ENCODE measurements at regions not wholly inside any gene's neighbourhood (a gene's known extent, or its start where the extent isn't known, plus 50 kb on each side); places are given as distances from the start of the nearest gene placed in this dataset.

DNA sequence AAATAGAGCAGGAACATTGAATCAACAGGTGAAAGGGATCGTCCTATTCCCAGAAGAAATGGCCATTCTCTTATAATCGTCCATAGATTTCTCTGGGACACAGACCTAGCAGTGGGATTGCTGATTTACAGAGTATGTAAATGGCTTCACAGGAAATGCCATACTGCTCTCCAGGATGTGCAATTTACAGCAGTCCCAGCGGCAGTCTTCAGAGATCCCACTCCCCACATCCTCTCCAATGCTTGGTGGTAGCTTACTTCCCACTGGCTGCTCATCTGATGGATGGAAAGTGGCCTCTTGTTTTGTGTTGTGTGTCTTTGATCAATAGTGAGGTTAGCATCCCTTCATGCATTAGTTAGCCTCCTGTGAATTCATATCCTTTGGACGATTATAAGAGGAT, 58.1 kb upstream of the PRMT8 start:
- TF ChIP-seq STAT1 (IDR thresholded peaks at IDR 0.05; ENCODE audit: unreplicated experiment) (no peak), EZH2 (IDR thresholded peaks at IDR 0.05; ENCODE audit: low read depth, unreplicated experiment) (no peak), POLR2AphosphoS5 (IDR thresholded peaks at IDR 0.05; ENCODE audit: low read depth) (no peak), CREB1 (CRISPR knock-in tag; IDR thresholded peaks at IDR 0.05; ENCODE audit: low read depth) (no peak), ZNF114 (CRISPR knock-in tag; IDR thresholded peaks at IDR 0.05) (no peak), EZH2phosphoT487 (IDR thresholded peaks at IDR 0.05; ENCODE audit: unreplicated experiment) (no peak), JUNB (IDR thresholded peaks at IDR 0.05; ENCODE audit: unreplicated experiment) (no peak)
- TF ChIP-seq, protein P1, sequence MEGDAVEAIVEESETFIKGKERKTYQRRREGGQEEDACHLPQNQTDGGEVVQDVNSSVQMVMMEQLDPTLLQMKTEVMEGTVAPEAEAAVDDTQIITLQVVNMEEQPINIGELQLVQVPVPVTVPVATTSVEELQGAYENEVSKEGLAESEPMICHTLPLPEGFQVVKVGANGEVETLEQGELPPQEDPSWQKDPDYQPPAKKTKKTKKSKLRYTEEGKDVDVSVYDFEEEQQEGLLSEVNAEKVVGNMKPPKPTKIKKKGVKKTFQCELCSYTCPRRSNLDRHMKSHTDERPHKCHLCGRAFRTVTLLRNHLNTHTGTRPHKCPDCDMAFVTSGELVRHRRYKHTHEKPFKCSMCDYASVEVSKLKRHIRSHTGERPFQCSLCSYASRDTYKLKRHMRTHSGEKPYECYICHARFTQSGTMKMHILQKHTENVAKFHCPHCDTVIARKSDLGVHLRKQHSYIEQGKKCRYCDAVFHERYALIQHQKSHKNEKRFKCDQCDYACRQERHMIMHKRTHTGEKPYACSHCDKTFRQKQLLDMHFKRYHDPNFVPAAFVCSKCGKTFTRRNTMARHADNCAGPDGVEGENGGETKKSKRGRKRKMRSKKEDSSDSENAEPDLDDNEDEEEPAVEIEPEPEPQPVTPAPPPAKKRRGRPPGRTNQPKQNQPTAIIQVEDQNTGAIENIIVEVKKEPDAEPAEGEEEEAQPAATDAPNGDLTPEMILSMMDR (conservative IDR thresholded peaks at IDR 0.05; ENCODE audit: low read depth in 2 of 2), result no peak
- TF ChIP-seq, protein P2, sequence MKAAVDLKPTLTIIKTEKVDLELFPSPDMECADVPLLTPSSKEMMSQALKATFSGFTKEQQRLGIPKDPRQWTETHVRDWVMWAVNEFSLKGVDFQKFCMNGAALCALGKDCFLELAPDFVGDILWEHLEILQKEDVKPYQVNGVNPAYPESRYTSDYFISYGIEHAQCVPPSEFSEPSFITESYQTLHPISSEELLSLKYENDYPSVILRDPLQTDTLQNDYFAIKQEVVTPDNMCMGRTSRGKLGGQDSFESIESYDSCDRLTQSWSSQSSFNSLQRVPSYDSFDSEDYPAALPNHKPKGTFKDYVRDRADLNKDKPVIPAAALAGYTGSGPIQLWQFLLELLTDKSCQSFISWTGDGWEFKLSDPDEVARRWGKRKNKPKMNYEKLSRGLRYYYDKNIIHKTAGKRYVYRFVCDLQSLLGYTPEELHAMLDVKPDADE (IDR thresholded peaks at IDR 0.05), result no peak
- TF ChIP-seq, protein P3, sequence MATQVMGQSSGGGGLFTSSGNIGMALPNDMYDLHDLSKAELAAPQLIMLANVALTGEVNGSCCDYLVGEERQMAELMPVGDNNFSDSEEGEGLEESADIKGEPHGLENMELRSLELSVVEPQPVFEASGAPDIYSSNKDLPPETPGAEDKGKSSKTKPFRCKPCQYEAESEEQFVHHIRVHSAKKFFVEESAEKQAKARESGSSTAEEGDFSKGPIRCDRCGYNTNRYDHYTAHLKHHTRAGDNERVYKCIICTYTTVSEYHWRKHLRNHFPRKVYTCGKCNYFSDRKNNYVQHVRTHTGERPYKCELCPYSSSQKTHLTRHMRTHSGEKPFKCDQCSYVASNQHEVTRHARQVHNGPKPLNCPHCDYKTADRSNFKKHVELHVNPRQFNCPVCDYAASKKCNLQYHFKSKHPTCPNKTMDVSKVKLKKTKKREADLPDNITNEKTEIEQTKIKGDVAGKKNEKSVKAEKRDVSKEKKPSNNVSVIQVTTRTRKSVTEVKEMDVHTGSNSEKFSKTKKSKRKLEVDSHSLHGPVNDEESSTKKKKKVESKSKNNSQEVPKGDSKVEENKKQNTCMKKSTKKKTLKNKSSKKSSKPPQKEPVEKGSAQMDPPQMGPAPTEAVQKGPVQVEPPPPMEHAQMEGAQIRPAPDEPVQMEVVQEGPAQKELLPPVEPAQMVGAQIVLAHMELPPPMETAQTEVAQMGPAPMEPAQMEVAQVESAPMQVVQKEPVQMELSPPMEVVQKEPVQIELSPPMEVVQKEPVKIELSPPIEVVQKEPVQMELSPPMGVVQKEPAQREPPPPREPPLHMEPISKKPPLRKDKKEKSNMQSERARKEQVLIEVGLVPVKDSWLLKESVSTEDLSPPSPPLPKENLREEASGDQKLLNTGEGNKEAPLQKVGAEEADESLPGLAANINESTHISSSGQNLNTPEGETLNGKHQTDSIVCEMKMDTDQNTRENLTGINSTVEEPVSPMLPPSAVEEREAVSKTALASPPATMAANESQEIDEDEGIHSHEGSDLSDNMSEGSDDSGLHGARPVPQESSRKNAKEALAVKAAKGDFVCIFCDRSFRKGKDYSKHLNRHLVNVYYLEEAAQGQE (IDR thresholded peaks at IDR 0.05; ENCODE audit: unreplicated experiment), result no peak
- TF ChIP-seq, protein P4, sequence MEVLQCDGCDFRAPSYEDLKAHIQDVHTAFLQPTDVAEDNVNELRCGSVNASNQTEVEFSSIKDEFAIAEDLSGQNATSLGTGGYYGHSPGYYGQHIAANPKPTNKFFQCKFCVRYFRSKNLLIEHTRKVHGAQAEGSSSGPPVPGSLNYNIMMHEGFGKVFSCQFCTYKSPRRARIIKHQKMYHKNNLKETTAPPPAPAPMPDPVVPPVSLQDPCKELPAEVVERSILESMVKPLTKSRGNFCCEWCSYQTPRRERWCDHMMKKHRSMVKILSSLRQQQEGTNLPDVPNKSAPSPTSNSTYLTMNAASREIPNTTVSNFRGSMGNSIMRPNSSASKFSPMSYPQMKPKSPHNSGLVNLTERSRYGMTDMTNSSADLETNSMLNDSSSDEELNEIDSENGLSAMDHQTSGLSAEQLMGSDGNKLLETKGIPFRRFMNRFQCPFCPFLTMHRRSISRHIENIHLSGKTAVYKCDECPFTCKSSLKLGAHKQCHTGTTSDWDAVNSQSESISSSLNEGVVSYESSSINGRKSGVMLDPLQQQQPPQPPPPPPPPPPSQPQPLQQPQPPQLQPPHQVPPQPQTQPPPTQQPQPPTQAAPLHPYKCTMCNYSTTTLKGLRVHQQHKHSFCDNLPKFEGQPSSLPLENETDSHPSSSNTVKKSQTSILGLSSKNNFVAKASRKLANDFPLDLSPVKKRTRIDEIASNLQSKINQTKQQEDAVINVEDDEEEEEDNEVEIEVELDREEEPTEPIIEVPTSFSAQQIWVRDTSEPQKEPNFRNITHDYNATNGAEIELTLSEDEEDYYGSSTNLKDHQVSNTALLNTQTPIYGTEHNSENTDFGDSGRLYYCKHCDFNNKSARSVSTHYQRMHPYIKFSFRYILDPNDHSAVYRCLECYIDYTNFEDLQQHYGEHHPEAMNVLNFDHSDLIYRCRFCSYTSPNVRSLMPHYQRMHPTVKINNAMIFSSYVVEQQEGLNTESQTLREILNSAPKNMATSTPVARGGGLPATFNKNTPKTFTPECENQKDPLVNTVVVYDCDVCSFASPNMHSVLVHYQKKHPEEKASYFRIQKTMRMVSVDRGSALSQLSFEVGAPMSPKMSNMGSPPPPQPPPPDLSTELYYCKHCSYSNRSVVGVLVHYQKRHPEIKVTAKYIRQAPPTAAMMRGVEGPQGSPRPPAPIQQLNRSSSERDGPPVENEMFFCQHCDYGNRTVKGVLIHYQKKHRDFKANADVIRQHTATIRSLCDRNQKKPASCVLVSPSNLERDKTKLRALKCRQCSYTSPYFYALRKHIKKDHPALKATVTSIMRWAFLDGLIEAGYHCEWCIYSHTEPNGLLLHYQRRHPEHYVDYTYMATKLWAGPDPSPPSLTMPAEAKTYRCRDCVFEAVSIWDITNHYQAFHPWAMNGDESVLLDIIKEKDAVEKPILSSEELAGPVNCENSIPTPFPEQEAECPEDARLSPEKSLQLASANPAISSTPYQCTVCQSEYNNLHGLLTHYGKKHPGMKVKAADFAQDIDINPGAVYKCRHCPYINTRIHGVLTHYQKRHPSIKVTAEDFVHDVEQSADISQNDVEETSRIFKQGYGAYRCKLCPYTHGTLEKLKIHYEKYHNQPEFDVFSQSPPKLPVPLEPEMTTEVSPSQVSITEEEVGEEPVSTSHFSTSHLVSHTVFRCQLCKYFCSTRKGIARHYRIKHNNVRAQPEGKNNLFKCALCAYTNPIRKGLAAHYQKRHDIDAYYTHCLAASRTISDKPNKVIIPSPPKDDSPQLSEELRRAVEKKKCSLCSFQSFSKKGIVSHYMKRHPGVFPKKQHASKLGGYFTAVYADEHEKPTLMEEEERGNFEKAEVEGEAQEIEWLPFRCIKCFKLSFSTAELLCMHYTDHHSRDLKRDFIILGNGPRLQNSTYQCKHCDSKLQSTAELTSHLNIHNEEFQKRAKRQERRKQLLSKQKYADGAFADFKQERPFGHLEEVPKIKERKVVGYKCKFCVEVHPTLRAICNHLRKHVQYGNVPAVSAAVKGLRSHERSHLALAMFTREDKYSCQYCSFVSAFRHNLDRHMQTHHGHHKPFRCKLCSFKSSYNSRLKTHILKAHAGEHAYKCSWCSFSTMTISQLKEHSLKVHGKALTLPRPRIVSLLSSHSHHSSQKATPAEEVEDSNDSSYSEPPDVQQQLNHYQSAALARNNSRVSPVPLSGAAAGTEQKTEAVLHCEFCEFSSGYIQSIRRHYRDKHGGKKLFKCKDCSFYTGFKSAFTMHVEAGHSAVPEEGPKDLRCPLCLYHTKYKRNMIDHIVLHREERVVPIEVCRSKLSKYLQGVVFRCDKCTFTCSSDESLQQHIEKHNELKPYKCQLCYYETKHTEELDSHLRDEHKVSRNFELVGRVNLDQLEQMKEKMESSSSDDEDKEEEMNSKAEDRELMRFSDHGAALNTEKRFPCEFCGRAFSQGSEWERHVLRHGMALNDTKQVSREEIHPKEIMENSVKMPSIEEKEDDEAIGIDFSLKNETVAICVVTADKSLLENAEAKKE (CRISPR knock-in tag; IDR thresholded peaks at IDR 0.05), result no peak

Data from GM23338 (cell line).